Esophagus muscularis mucosa (tissue), 4 donors: ENCODE measurements at regions not wholly inside any gene's neighbourhood (a gene's known extent, or its start where the extent isn't known, plus 50 kb on each side); places are given as distances from the start of the nearest gene placed in this dataset.

Experiments used
- EP300 ChIP-seq: sonication (generic); formaldehyde crosslinking; IDR thresholded peaks from one replicate; pipeline ENCODE4 v1.6.1; 2017; ENCODE audit warnings: antibody characterized with exemption
- POLR2A ChIP-seq: fragments of 450-650 bp; IDR thresholded peaks from one replicate; pipeline ENCODE4 v1.6.1; 2017; ENCODE audit warnings: antibody characterized with exemption, moderate library complexity, mild to moderate bottlenecking, low read depth
- TF ChIP-seq, protein P1 (sequence below), 3 experiments: fragments of 200-600 bp in 2 of 3; fragments of 450-650 bp in 1 of 3; sonication (generic) in 2 of 3; IDR thresholded peaks; one replicate each; pipeline ENCODE4 v1.5.1; 2017 to 2019; ENCODE audit warnings: antibody characterized with exemption in 3 of 3, mild to moderate bottlenecking in 2 of 3, moderate library complexity in 1 of 3

DNA sequence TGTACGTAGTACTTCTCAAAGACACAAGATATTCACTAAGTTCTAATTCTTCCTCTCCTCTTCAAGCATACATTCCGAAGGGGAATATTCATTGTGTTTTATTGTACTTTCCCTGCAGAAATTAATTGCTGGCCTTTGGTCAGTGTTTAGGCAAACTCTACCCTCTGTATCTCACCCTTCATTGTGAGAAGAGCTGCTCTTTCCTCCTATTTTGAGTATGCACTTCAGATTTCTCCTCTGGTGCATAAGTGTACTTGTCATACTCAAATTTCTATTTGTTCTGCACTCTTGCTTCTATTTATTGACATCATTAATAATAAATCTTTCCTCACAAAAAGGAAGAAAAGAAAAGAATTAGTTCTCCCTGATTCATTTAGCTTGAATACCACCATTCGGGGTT is 485.4 kb upstream of the SLC8A1 start:
- TF ChIP-seq, protein P1, sequence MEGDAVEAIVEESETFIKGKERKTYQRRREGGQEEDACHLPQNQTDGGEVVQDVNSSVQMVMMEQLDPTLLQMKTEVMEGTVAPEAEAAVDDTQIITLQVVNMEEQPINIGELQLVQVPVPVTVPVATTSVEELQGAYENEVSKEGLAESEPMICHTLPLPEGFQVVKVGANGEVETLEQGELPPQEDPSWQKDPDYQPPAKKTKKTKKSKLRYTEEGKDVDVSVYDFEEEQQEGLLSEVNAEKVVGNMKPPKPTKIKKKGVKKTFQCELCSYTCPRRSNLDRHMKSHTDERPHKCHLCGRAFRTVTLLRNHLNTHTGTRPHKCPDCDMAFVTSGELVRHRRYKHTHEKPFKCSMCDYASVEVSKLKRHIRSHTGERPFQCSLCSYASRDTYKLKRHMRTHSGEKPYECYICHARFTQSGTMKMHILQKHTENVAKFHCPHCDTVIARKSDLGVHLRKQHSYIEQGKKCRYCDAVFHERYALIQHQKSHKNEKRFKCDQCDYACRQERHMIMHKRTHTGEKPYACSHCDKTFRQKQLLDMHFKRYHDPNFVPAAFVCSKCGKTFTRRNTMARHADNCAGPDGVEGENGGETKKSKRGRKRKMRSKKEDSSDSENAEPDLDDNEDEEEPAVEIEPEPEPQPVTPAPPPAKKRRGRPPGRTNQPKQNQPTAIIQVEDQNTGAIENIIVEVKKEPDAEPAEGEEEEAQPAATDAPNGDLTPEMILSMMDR (IDR thresholded peaks at IDR 0.05), result no peak
- TF ChIP-seq POLR2A (no peak), EP300 (no peak)
